ENCODE measurements at regions not wholly inside any gene's neighbourhood (a gene's known extent, or its start where the extent isn't known, plus 50 kb on each side); places are given as distances from the start of the nearest gene placed in this dataset.

- no peak for DNase-seq
Observed at GRCh38 chr17:36761203-36761950, 160.0 kb downstream of the MRM1 start.

GRCh38 chr17:36765436-36766043, 164.2 kb downstream of the MRM1 start:
- DNase-seq: no peak

GRCh38 chr17:36768394-36768793, 167.0 kb downstream of the MRM1 start:
- DNase-seq: no peak

GRCh38 chr17:36773039-36773438, 164.2 kb upstream of the LHX1 start:
- DNase-seq: no peak

GRCh38 chr17:36777118-36777517, 160.2 kb upstream of the LHX1 start:
- no peak for DNase-seq

GRCh38 chr17:36778448-36778847, 158.8 kb upstream of the LHX1 start:
- DNase-seq: no peak

- DNase-seq: no peak
Observed at GRCh38 chr17:36779550-36779949, 157.7 kb upstream of the LHX1 start.

- DNase-seq: no peak
Observed at GRCh38 chr17:36784633-36785032, 152.6 kb upstream of the LHX1 start.

GRCh38 chr17:36786867-36787266, 150.4 kb upstream of the LHX1 start:
- DNase-seq: no peak

GRCh38 chr17:36791150-36791941, 145.9 kb upstream of the LHX1 start:
- DNase-seq: no peak

- DNase-seq: no peak
Observed at GRCh38 chr17:36791942-36792475, 145.3 kb upstream of the LHX1 start.

- DNase-seq: no peak
Observed at GRCh38 chr17:36792849-36793248, 144.4 kb upstream of the LHX1 start.

GRCh38 chr17:36793976-36794375, 143.3 kb upstream of the LHX1 start:
- DNase-seq: no peak

- no peak for DNase-seq
Observed at GRCh38 chr17:36807496-36808179, 129.6 kb upstream of the LHX1 start.

GRCh38 chr17:36808180-36808661, 129.1 kb upstream of the LHX1 start:
- no peak for DNase-seq

GRCh38 chr17:36812762-36813161, 124.5 kb upstream of the LHX1 start:
- DNase-seq: no peak

GRCh38 chr17:36813357-36813756, 123.9 kb upstream of the LHX1 start:
- DNase-seq: no peak

- DNase-seq: no peak
Observed at GRCh38 chr17:36813957-36814563, 123.2 kb upstream of the LHX1 start.

GRCh38 chr17:36814958-36815357, 122.3 kb upstream of the LHX1 start:
- no peak for DNase-seq

- no peak for DNase-seq
Observed at GRCh38 chr17:36816214-36816906, 120.9 kb upstream of the LHX1 start.

- no peak for DNase-seq
Observed at GRCh38 chr17:36816907-36817288, 120.4 kb upstream of the LHX1 start.
